ENCODE measurements at regions not wholly inside any gene's neighbourhood (a gene's known extent, or its start where the extent isn't known, plus 50 kb on each side); places are given as distances from the start of the nearest gene placed in this dataset.

DNA sequence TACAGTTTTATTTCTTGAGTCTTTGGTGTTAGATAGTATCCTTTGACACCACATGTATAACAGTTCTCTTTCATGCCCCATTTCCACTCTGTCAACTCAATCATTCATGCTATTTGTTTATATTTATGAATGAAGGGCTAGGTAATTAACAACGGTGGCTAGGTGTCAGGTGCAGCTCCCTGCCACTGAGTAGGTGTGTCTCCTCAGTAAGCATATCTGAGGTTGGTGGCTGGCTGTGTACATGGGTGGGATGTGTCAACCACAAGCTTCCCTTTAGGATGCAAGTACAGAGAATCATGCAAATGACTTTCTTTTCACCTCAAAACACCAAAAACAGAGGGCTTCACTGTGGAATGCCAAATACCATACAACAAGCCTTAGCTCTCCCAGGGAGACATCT is 83.4 kb downstream of the ZNF365 start:
- Histone ChIP-seq H3K4me1 (no peaks in the 10 kb centered on the region), H3K4me3 (no peak overlapping the region), H3K27me3 (no peaks in the 10 kb centered on the region), H3K27ac (no peak overlapping the region), H3K9me3 (no peaks in the 10 kb centered on the region), H3K36me3 (no peaks in the 10 kb centered on the region)
- TF ChIP-seq, protein P1, sequence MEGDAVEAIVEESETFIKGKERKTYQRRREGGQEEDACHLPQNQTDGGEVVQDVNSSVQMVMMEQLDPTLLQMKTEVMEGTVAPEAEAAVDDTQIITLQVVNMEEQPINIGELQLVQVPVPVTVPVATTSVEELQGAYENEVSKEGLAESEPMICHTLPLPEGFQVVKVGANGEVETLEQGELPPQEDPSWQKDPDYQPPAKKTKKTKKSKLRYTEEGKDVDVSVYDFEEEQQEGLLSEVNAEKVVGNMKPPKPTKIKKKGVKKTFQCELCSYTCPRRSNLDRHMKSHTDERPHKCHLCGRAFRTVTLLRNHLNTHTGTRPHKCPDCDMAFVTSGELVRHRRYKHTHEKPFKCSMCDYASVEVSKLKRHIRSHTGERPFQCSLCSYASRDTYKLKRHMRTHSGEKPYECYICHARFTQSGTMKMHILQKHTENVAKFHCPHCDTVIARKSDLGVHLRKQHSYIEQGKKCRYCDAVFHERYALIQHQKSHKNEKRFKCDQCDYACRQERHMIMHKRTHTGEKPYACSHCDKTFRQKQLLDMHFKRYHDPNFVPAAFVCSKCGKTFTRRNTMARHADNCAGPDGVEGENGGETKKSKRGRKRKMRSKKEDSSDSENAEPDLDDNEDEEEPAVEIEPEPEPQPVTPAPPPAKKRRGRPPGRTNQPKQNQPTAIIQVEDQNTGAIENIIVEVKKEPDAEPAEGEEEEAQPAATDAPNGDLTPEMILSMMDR (IDR thresholded peaks at IDR 0.05): no peak
- TF ChIP-seq POLR2A (IDR thresholded peaks at IDR 0.05): no peak
- ATAC-seq: no peak
- no peak for DNase-seq
- WGBS (ENCODE audit: insufficient coverage, low coverage, low lambda C conversion rate, missing lambda C conversion rate): 90% methylated on average over 1 of the region's 1 CpG
- intact Hi-C loops (cut with DNase I): no loop called here

DNA sequence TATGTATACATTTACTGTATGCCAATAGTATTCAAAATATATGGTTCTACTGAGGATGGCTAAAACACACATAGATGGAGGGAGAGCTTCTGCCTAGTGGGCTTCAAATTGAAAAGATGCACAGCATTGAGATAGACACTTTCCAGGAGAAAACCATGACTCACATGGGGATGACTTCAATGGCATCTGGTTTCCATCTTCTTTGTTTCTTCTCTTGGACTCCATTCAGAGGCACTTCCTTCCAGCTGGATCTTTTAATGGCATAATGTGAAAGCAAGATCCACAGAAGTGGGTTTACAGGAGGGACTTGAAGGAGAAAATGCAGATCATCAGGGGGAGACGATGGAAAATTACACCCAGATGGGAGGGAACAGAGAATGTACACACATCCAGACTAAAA is 84.9 kb downstream of the ZNF365 start:
- no peak overlapping the region for H3K27ac ChIP-seq
- H3K36me3 ChIP-seq: no peaks in the 10 kb centered on the region
- DNase-seq: no peak
- ATAC-seq: no peak
- H3K27me3 ChIP-seq: no peaks in the 10 kb centered on the region
- no peaks in the 10 kb centered on the region for H3K9me3 ChIP-seq
- WGBS (ENCODE audit: insufficient coverage, low coverage, low lambda C conversion rate, missing lambda C conversion rate): 64% methylated on average over 1 of the region's 1 CpG
- TF ChIP-seq, protein P1 (IDR thresholded peaks at IDR 0.05): no peak
- TF ChIP-seq POLR2A (IDR thresholded peaks at IDR 0.05): no peak
- H3K4me1 ChIP-seq: no peaks in the 10 kb centered on the region
- H3K4me3 ChIP-seq: no peak overlapping the region
- intact Hi-C loops (cut with DNase I): no loop called here

DNA sequence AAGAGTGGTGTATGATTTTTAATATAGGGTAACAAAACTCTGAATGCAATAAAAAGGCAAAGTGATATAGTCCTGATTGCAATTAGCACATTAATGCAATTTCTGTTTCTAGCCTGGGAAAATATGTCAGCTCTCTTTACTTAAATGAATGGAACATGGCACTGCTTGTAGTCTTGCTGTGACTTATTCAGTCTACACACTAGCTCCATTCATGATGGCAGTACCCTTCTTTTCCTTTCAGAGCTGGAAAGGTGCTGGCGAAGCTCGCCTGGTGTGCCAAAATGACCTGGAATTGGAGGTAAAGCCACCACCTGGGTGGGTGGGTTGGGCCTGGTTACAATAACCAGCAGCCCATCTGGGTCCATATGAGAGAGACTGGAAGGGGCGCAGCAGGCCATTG is 85.3 kb downstream of the ZNF365 start:
- no peaks in the 10 kb centered on the region for H3K9me3 ChIP-seq
- no peaks in the 10 kb centered on the region for H3K36me3 ChIP-seq
- H3K4me1 ChIP-seq: no peaks in the 10 kb centered on the region
- H3K4me3 ChIP-seq: no peak overlapping the region
- ATAC-seq (no peak), DNase-seq (no peak)
- no peaks in the 10 kb centered on the region for H3K27me3 ChIP-seq
- TF ChIP-seq POLR2A (IDR thresholded peaks at IDR 0.05): no peak
- TF ChIP-seq, protein P1 (IDR thresholded peaks at IDR 0.05): no peak
- 100% methylated on average over 1 of the region's 3 CpGs for WGBS (ENCODE audit: insufficient coverage, low coverage, low lambda C conversion rate, missing lambda C conversion rate)
- intact Hi-C loops (cut with DNase I): no loop called here
- no peak overlapping the region for H3K27ac ChIP-seq

DNA sequence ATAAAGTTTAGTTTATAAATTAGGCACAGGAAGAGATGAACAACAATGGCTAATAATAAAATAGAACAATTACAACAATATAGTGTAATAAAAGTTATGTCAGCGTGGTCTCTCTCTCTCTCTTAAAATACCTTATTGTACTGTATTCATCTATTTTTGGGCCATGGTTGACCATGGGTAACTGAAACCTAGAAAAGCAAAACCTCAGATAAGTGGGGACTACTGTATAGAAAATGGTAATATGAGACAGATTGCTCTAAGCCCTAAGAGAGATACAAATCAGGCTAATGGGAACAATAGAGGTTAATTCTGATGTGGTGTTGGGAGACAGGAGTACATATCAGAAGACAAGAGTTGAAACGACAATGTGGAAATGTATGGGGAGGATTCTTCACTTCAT is 86.2 kb downstream of the ZNF365 start:
- Histone ChIP-seq H3K4me1 (no peaks in the 10 kb centered on the region), H3K27ac (no peak overlapping the region), H3K4me3 (no peak overlapping the region), H3K36me3 (no peaks in the 10 kb centered on the region), H3K9me3 (no peaks in the 10 kb centered on the region), H3K27me3 (no peaks in the 10 kb centered on the region)
- DNase-seq: no peak
- intact Hi-C loops (cut with DNase I): no loop called here
- TF ChIP-seq, protein P1 (IDR thresholded peaks at IDR 0.05): no peak
- no peak for TF ChIP-seq POLR2A (IDR thresholded peaks at IDR 0.05)
- 85% methylated on average over 2 of the region's 2 CpGs for WGBS (ENCODE audit: insufficient coverage, low coverage, low lambda C conversion rate, missing lambda C conversion rate)
- ATAC-seq: no peak

DNA sequence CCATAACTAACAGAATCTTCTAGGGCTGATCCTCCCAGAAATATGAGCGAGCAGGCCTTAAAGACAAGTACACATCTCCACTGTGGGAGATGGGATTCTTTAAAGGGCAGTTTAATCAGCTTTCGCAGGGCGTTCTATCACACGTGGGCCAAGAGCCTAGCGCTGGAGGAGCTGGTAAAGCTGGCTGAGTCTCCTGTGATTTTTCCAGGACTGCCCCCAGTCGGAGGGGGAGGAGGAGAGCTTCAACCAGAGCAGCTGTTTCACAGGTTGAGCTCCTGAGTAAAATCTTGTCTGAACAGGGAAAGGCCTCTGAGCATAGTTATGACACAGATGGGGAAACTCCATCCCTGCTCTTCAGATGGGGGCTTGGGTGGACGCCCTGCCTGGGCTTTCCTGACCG is 87.0 kb downstream of the ZNF365 start:
- H3K4me3 ChIP-seq: no peak overlapping the region
- DNase-seq: no peak
- ATAC-seq: no peak
- no peak for TF ChIP-seq POLR2A (IDR thresholded peaks at IDR 0.05)
- TF ChIP-seq, protein P1 (IDR thresholded peaks at IDR 0.05): no peak
- no peaks in the 10 kb centered on the region for H3K4me1 ChIP-seq
- WGBS (ENCODE audit: insufficient coverage, low coverage, low lambda C conversion rate, missing lambda C conversion rate): 81% methylated on average over 7 of the region's 8 CpGs
- no peak overlapping the region for H3K27ac ChIP-seq
- no peaks in the 10 kb centered on the region for H3K27me3 ChIP-seq
- H3K9me3 ChIP-seq: no peaks in the 10 kb centered on the region
- intact Hi-C loops (cut with DNase I): no loop called here
- H3K36me3 ChIP-seq: no peaks in the 10 kb centered on the region

All from right lobe of liver (tissue), 6 donors.